ENCODE measurements at regions not wholly inside any gene's neighbourhood (a gene's known extent, or its start where the extent isn't known, plus 50 kb on each side); places are given as distances from the start of the nearest gene placed in this dataset.

GRCh38 chr2:118588850-118589249 is 258.6 kb downstream of the EN1 start:
- Histone ChIP-seq H2AK5ac (ENCODE audit: low read length, severe bottlenecking) (no peak overlapping the region), H2BK5ac (ENCODE audit: low read depth, low read length, poor library complexity, severe bottlenecking) (no peak overlapping the region), H3K4me3 (ENCODE audit: insufficient read depth in 1 of 2, low read depth in 1 of 2, low read length in 2 of 2) (no peak overlapping the region), H2BK15ac (ENCODE audit: low read depth, poor library complexity, severe bottlenecking) (no peak overlapping the region), H3K4me1 (ENCODE audit: control insufficient read depth, insufficient read depth, low read depth, low read length) (no peaks in the 10 kb centered on the region), H3K9me3 (ENCODE audit: control insufficient read depth, low read length) (no peaks in the 10 kb centered on the region), H2BK12ac (ENCODE audit: low read length in 2 of 2) (no peak overlapping the region), H3K4ac (ENCODE audit: low read depth in 1 of 2, low read length in 2 of 2) (no peak overlapping the region), H3K27me3 (ENCODE audit: control insufficient read depth in 1 of 2, insufficient read depth in 1 of 2, low read length in 2 of 2) (no peaks in the 10 kb centered on the region), H3K14ac (ENCODE audit: low read length in 2 of 2) (no peak overlapping the region), H3K4me2 (ENCODE audit: low read length, poor library complexity, severe bottlenecking) (no peak overlapping the region), H3K18ac (ENCODE audit: low read depth in 1 of 2, low read length in 2 of 2) (no peak overlapping the region), H3K9ac (ENCODE audit: low read length) (no peak overlapping the region), H3K79me1 (replicated peaks; ENCODE audit: low read length, poor library complexity, severe bottlenecking) (no peaks in the 10 kb centered on the region), H2BK120ac (ENCODE audit: low read depth, low read length) (no peak overlapping the region), H2AFZ (ENCODE audit: low read depth, low read length) (no peak overlapping the region), H4K8ac (ENCODE audit: low read length) (no peak overlapping the region), H3K23ac (ENCODE audit: low read length in 2 of 2) (no peak overlapping the region), H3K36me3 (ENCODE audit: control insufficient read depth in 1 of 2, insufficient read depth in 2 of 2, low read depth in 1 of 2, low read length in 2 of 2) (no peaks in the 10 kb centered on the region), H3K27ac (ENCODE audit: low read length, poor library complexity, severe bottlenecking) (no peak overlapping the region), H4K91ac (ENCODE audit: low read length) (no peak overlapping the region)
- WGBS: 64% methylated on average over 4 of the region's 6 CpGs
- no peak for DNase-seq

GRCh38 chr2:118586312-118586711 is 261.1 kb downstream of the EN1 start:
- H4K91ac ChIP-seq (ENCODE audit: low read length): no peak overlapping the region
- no peak for DNase-seq
- no peak overlapping the region for H3K23ac ChIP-seq (ENCODE audit: low read length in 2 of 2)
- H2BK15ac ChIP-seq (ENCODE audit: low read depth, poor library complexity, severe bottlenecking): no peak overlapping the region
- no peaks in the 10 kb centered on the region for H3K79me1 ChIP-seq (replicated peaks; ENCODE audit: low read length, poor library complexity, severe bottlenecking)
- no peak overlapping the region for H2BK120ac ChIP-seq (ENCODE audit: low read depth, low read length)
- no peaks in the 10 kb centered on the region for H3K4me1 ChIP-seq (ENCODE audit: control insufficient read depth, insufficient read depth, low read depth, low read length)
- no peak overlapping the region for H2BK12ac ChIP-seq (ENCODE audit: low read length in 2 of 2)
- no peak overlapping the region for H3K4me3 ChIP-seq (ENCODE audit: insufficient read depth in 1 of 2, low read depth in 1 of 2, low read length in 2 of 2)
- H3K27me3 ChIP-seq (ENCODE audit: control insufficient read depth in 1 of 2, insufficient read depth in 1 of 2, low read length in 2 of 2): no peaks in the 10 kb centered on the region
- no CpG with 5 or more reads among the region's 1 CpG for WGBS
- H3K4ac ChIP-seq (ENCODE audit: low read depth in 1 of 2, low read length in 2 of 2): no peak overlapping the region
- H3K9me3 ChIP-seq (ENCODE audit: control insufficient read depth, low read length): no peaks in the 10 kb centered on the region
- H3K4me2 ChIP-seq (ENCODE audit: low read length, poor library complexity, severe bottlenecking): no peak overlapping the region
- H3K9ac ChIP-seq (ENCODE audit: low read length): no peak overlapping the region
- no peaks in the 10 kb centered on the region for H3K36me3 ChIP-seq (ENCODE audit: control insufficient read depth in 1 of 2, insufficient read depth in 2 of 2, low read depth in 1 of 2, low read length in 2 of 2)
- H2BK5ac ChIP-seq (ENCODE audit: low read depth, low read length, poor library complexity, severe bottlenecking): no peak overlapping the region
- no peak overlapping the region for H3K14ac ChIP-seq (ENCODE audit: low read length in 2 of 2)
- H2AFZ ChIP-seq (ENCODE audit: low read depth, low read length): no peak overlapping the region
- no peak overlapping the region for H3K18ac ChIP-seq (ENCODE audit: low read depth in 1 of 2, low read length in 2 of 2)
- no peak overlapping the region for H3K27ac ChIP-seq (ENCODE audit: low read length, poor library complexity, severe bottlenecking)
- H2AK5ac ChIP-seq (ENCODE audit: low read length, severe bottlenecking): no peak overlapping the region
- H4K8ac ChIP-seq (ENCODE audit: low read length): no peak overlapping the region

- H3K23ac ChIP-seq (ENCODE audit: low read length in 2 of 2): no peak overlapping the region
- H3K4ac ChIP-seq (ENCODE audit: low read depth in 1 of 2, low read length in 2 of 2): no peak overlapping the region
- no peak overlapping the region for H4K91ac ChIP-seq (ENCODE audit: low read length)
- H3K9ac ChIP-seq (ENCODE audit: low read length): no peak overlapping the region
- 74% methylated on average over 6 of the region's 6 CpGs for whole genome bisulfite sequencing
- H2BK15ac ChIP-seq (ENCODE audit: low read depth, poor library complexity, severe bottlenecking): no peak overlapping the region
- H3K14ac ChIP-seq (ENCODE audit: low read length in 2 of 2): no peak overlapping the region
- no peak overlapping the region for H2BK120ac ChIP-seq (ENCODE audit: low read depth, low read length)
- DNase-seq: no peak
- no peaks in the 10 kb centered on the region for H3K36me3 ChIP-seq (ENCODE audit: control insufficient read depth in 1 of 2, insufficient read depth in 2 of 2, low read depth in 1 of 2, low read length in 2 of 2)
- H2BK12ac ChIP-seq (ENCODE audit: low read length in 2 of 2): no peak overlapping the region
- H3K27ac ChIP-seq (ENCODE audit: low read length, poor library complexity, severe bottlenecking): no peak overlapping the region
- no peaks in the 10 kb centered on the region for H3K9me3 ChIP-seq (ENCODE audit: control insufficient read depth, low read length)
- no peak overlapping the region for H3K4me3 ChIP-seq (ENCODE audit: insufficient read depth in 1 of 2, low read depth in 1 of 2, low read length in 2 of 2)
- H3K27me3 ChIP-seq (ENCODE audit: control insufficient read depth in 1 of 2, insufficient read depth in 1 of 2, low read length in 2 of 2): no peaks in the 10 kb centered on the region
- no peak overlapping the region for H4K8ac ChIP-seq (ENCODE audit: low read length)
- H3K4me2 ChIP-seq (ENCODE audit: low read length, poor library complexity, severe bottlenecking): no peak overlapping the region
- no peaks in the 10 kb centered on the region for H3K79me1 ChIP-seq (replicated peaks; ENCODE audit: low read length, poor library complexity, severe bottlenecking)
- no peak overlapping the region for H2AK5ac ChIP-seq (ENCODE audit: low read length, severe bottlenecking)
- H3K18ac ChIP-seq (ENCODE audit: low read depth in 1 of 2, low read length in 2 of 2): no peak overlapping the region
- H2BK5ac ChIP-seq (ENCODE audit: low read depth, low read length, poor library complexity, severe bottlenecking): no peak overlapping the region
- no peaks in the 10 kb centered on the region for H3K4me1 ChIP-seq (ENCODE audit: control insufficient read depth, insufficient read depth, low read depth, low read length)
- no peak overlapping the region for H2AFZ ChIP-seq (ENCODE audit: low read depth, low read length)
Measured at GRCh38 chr2:118584877-118585276, 262.6 kb downstream of the EN1 start.

GRCh38 chr2:118584062-118584749 is 263.2 kb downstream of the EN1 start:
- Histone ChIP-seq H3K4me1 (ENCODE audit: control insufficient read depth, insufficient read depth, low read depth, low read length) (no peaks in the 10 kb centered on the region), H3K27me3 (ENCODE audit: control insufficient read depth in 1 of 2, insufficient read depth in 1 of 2, low read length in 2 of 2) (no peaks in the 10 kb centered on the region), H3K4me2 (ENCODE audit: low read length, poor library complexity, severe bottlenecking) (no peak overlapping the region), H3K23ac (ENCODE audit: low read length in 2 of 2) (no peak overlapping the region), H3K27ac (ENCODE audit: low read length, poor library complexity, severe bottlenecking) (no peak overlapping the region), H3K4ac (ENCODE audit: low read depth in 1 of 2, low read length in 2 of 2) (no peak overlapping the region), H3K18ac (ENCODE audit: low read depth in 1 of 2, low read length in 2 of 2) (no peak overlapping the region), H4K8ac (ENCODE audit: low read length) (no peak overlapping the region), H2BK12ac (ENCODE audit: low read length in 2 of 2) (no peak overlapping the region), H3K14ac (ENCODE audit: low read length in 2 of 2) (no peak overlapping the region), H4K91ac (ENCODE audit: low read length) (no peak overlapping the region), H2BK15ac (ENCODE audit: low read depth, poor library complexity, severe bottlenecking) (no peak overlapping the region), H3K36me3 (ENCODE audit: control insufficient read depth in 1 of 2, insufficient read depth in 2 of 2, low read depth in 1 of 2, low read length in 2 of 2) (no peaks in the 10 kb centered on the region), H3K4me3 (ENCODE audit: insufficient read depth in 1 of 2, low read depth in 1 of 2, low read length in 2 of 2) (no peak overlapping the region), H2BK5ac (ENCODE audit: low read depth, low read length, poor library complexity, severe bottlenecking) (no peak overlapping the region), H2AFZ (ENCODE audit: low read depth, low read length) (no peak overlapping the region), H3K9ac (ENCODE audit: low read length) (no peak overlapping the region), H3K9me3 (ENCODE audit: control insufficient read depth, low read length) (no peaks in the 10 kb centered on the region), H2BK120ac (ENCODE audit: low read depth, low read length) (no peak overlapping the region), H2AK5ac (ENCODE audit: low read length, severe bottlenecking) (no peak overlapping the region), H3K79me1 (replicated peaks; ENCODE audit: low read length, poor library complexity, severe bottlenecking) (no peaks in the 10 kb centered on the region)
- 67% methylated on average over 2 of the region's 4 CpGs for WGBS
- no peak for DNase-seq
